ENCODE measurements at regions not wholly inside any gene's neighbourhood (a gene's known extent, or its start where the extent isn't known, plus 50 kb on each side); places are given as distances from the start of the nearest gene placed in this dataset.

DNA sequence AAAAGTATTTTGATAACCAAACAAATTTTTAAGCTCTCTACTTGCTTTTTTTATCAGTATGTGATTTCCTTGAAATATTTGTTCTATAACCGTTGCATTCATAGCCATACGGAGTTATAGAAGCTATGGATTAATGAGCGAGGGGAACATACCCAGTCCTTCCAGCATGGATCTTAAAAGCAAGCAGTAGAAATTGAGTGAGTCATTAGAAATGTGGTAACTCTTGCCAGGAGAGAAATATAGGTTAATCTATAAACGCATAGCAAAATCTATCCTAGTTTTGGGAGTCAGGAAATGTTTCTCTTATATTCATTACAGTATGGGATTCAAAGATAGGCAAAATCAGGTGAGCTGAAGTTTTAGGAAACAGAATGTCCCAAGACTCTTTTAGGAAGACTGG, 507.4 kb downstream of the DACH1 start:
- dilution Hi-C loops (cut with MboI; ENCODE audit: extremely low pct_ligation_motif_present, low sequenced_read_pairs) (no loop called here), intact Hi-C loops (cut with micrococcal nuclease) (no loop called here)
- BruUV-seq (replicated peaks) = no TSS peak

More for the DNA sequence above, 507.4 kb downstream of the DACH1 start:
- Histone ChIP-seq H3K9ac (replicated peaks; ENCODE audit: extremely low read depth, insufficient read depth, low read length) (no peak overlapping the region), H4K20me1 (replicated peaks; ENCODE audit: control insufficient read depth, extremely low read depth, insufficient read depth, low read length) (no peaks in the 10 kb centered on the region), H3K27ac (ENCODE audit: insufficient read depth, low read depth, low read length) (no peak overlapping the region), H3K4me2 (ENCODE audit: insufficient read depth, low read length) (peak overlapping the region; percentile 35), H2AFZ (ENCODE audit: low read depth, low read length) (no peak overlapping the region), H3K9me1 (replicated peaks; ENCODE audit: control insufficient read depth, extremely low read depth, insufficient read depth, low read length) (no peaks in the 10 kb centered on the region), H3K4me3 (replicated peaks in 1 of 3; ENCODE audit: insufficient read depth in 1 of 3, low read depth in 1 of 3, low read length in 3 of 3) (no peak overlapping the region), H3K36me3 (ENCODE audit: control insufficient read depth in 2 of 2, extremely low read depth in 1 of 2, insufficient read depth in 2 of 2, low read length in 2 of 2) (no peaks in the 10 kb centered on the region), H3K4me1 (ENCODE audit: control insufficient read depth, extremely low read depth, insufficient read depth, low read length) (peaks cover 19% of the 10 kb centered on the region), H3K27me3 (ENCODE audit: control insufficient read depth in 2 of 2, insufficient read depth in 2 of 2, low read length in 2 of 2) (no peaks in the 10 kb centered on the region), H3K79me2 (ENCODE audit: control insufficient read depth, insufficient read depth, low read length) (no peaks in the 10 kb centered on the region), H3K9me3 (replicated peaks; ENCODE audit: control insufficient read depth, insufficient read depth, low read length) (no peaks in the 10 kb centered on the region)
- FAIRE-seq = no peak
- DNase-seq (ENCODE audit: low read depth, low spot score) = peak; percentile 9
- TF ChIP-seq GATA2 (IDR thresholded peaks at IDR 0.05; ENCODE audit: insufficient read depth, insufficient read length, low read depth, low read length) = no peak
- no peak for TF ChIP-seq JUN (IDR thresholded peaks at IDR 0.05; ENCODE audit: borderline replicate concordance, insufficient read depth, insufficient read length, low read depth)
- TF ChIP-seq, protein P1, sequence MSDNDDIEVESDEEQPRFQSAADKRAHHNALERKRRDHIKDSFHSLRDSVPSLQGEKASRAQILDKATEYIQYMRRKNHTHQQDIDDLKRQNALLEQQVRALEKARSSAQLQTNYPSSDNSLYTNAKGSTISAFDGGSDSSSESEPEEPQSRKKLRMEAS (IDR thresholded peaks at IDR 0.05; ENCODE audit: insufficient read depth, insufficient read length) = no peak
- no peak for TF ChIP-seq POLR2A (IDR thresholded peaks at IDR 0.05; ENCODE audit: low read depth, low read length)
- TF ChIP-seq, protein P2, sequence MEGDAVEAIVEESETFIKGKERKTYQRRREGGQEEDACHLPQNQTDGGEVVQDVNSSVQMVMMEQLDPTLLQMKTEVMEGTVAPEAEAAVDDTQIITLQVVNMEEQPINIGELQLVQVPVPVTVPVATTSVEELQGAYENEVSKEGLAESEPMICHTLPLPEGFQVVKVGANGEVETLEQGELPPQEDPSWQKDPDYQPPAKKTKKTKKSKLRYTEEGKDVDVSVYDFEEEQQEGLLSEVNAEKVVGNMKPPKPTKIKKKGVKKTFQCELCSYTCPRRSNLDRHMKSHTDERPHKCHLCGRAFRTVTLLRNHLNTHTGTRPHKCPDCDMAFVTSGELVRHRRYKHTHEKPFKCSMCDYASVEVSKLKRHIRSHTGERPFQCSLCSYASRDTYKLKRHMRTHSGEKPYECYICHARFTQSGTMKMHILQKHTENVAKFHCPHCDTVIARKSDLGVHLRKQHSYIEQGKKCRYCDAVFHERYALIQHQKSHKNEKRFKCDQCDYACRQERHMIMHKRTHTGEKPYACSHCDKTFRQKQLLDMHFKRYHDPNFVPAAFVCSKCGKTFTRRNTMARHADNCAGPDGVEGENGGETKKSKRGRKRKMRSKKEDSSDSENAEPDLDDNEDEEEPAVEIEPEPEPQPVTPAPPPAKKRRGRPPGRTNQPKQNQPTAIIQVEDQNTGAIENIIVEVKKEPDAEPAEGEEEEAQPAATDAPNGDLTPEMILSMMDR (IDR thresholded peaks at IDR 0.05; ENCODE audit: extremely low read depth in 1 of 2, insufficient read depth in 1 of 2, low read depth in 1 of 2, low read length in 2 of 2) = no peak
- TF ChIP-seq FOS (IDR thresholded peaks at IDR 0.05; ENCODE audit: borderline replicate concordance, insufficient read depth, low read length) = no peak
- TF ChIP-seq POLR2AphosphoS5 (IDR thresholded peaks at IDR 0.05; ENCODE audit: insufficient read depth, low read depth, low read length) = no peak
- no peak for TF ChIP-seq MYC (IDR thresholded peaks at IDR 0.05; ENCODE audit: low read depth, low read length)
- no peak for TF ChIP-seq EZH2 (IDR thresholded peaks at IDR 0.05; ENCODE audit: borderline replicate concordance, low read depth, low read length, severe bottlenecking)
- ChIA-PET POLR2A (no interaction called here), CTCF (interaction anchor here (0.9 to 1.8 kb wide), 4 partner anchors 34 to 651 kb away, joined by 3 to 5 read pairs (median 3); no protein-coding TSS in a partner anchor)
